K562 (cell line): ENCODE measurements at regions not wholly inside any gene's neighbourhood (a gene's known extent, or its start where the extent isn't known, plus 50 kb on each side); places are given as distances from the start of the nearest gene placed in this dataset.

Experiments used
- ATAC-seq: fragments of 200-7000 bp; cut with Tn5 transposase; 3 replicates; pipeline ENCODE4 v1.9.1; 2020; ENCODE audit warnings: moderate library complexity
- BruUV-seq: library from RNA; stranded (reverse); fragments of 400-500 nt; replicated peaks from 2 replicates; lab custom pipeline; 2021; lab: Mats Ljungman, UMichigan
- CTCF ChIA-PET: fragments of 300-600 bp; formaldehyde crosslinking; extraction: SDS; loops from one replicate; lab custom pipeline; 2021; ENCODE audit warnings: low intra/inter-chr PET ratio; lab: Yijun Ruan, JAX
- POLR2A ChIA-PET: fragments of 300-600, 350-650 bp; sonication (Branson Sonifier 250); formaldehyde crosslinking; extraction: SDS; loops from one replicate; lab custom pipeline; 2021; ENCODE audit warnings: antibody characterized with exemption, inconsistent platforms; lab: Yijun Ruan, JAX
- DNase-seq, 4 experiments: peaks; one replicate each; pipeline versions ENCODE4 v3.0.0 to v3.0.0-alpha.2; 2011 to 2018; ENCODE audit warnings: low spot score in 3 of 4, mixed read lengths in 3 of 4; ENCODE audit errors: extremely low read depth in 1 of 4
- FAIRE-seq: peaks from 2 replicates; lab custom pipeline; 2011; peaks lifted over from hg19 to GRCh38; lab: Jason Lieb, UNC
- H2AFZ ChIP-seq: 2 replicates; pipeline ENCODE4 v1.6.0; 2011; ENCODE audit warnings: low read depth, low read length, control low read depth, inconsistent platforms
- H3K27ac ChIP-seq: fragments of 200-600 bp; 3 replicates; pipeline ENCODE4 v1.8.0; 2011; ENCODE audit warnings: low read depth, mild to moderate bottlenecking, control low read depth, inconsistent platforms, low read length, moderate library complexity, mixed read lengths; ENCODE audit errors: extremely low read depth
- H3K27me3 ChIP-seq, 2 experiments: fragments of 300-600 bp in 1 of 2; 2 replicates in 1 of 2; 3 replicates in 1 of 2; pipeline versions ENCODE4 v1.6.0 to v1.8.0; 2011; ENCODE audit warnings: inconsistent platforms in 2 of 2, low read length in 2 of 2, mild to moderate bottlenecking in 1 of 2, mixed read lengths in 1 of 2, moderate library complexity in 1 of 2; ENCODE audit not compliant: control insufficient read depth in 2 of 2, insufficient read depth in 2 of 2
- H3K36me3 ChIP-seq: fragments of 300-600 bp; 3 replicates; pipeline ENCODE4 v1.8.0; 2011; ENCODE audit warnings: mild to moderate bottlenecking, low read length, inconsistent platforms; ENCODE audit not compliant: control insufficient read depth, insufficient read depth
- H3K4me1 ChIP-seq, 2 experiments: fragments of 200-600 bp in 1 of 2; replicated peaks in 1 of 2; 2 replicates in 1 of 2; 3 replicates in 1 of 2; pipeline versions ENCODE4 v1.5.1 to v1.8.0; 2011; ENCODE audit warnings: inconsistent platforms in 2 of 2, low read length in 2 of 2, mild to moderate bottlenecking in 1 of 2, mixed read lengths in 1 of 2, moderate library complexity in 1 of 2; ENCODE audit not compliant: control insufficient read depth in 2 of 2, insufficient read depth in 2 of 2
- H3K4me2 ChIP-seq: 2 replicates; pipeline ENCODE4 v1.6.1; 2011; ENCODE audit warnings: low read length, control low read depth, inconsistent platforms, mixed read lengths; ENCODE audit not compliant: insufficient read depth
- H3K4me3 ChIP-seq: fragments of 200-600 bp; sonication (generic), shearing (Covaris generic); 2 replicates; pipeline ENCODE4 v1.5.1; 2016; ENCODE audit warnings: control low read depth, inconsistent platforms
- H3K79me2 ChIP-seq: fragments of 200-600 bp; 3 replicates; pipeline ENCODE4 v1.8.0; 2011; ENCODE audit warnings: low read length, inconsistent platforms; ENCODE audit not compliant: control insufficient read depth, insufficient read depth
- H3K9ac ChIP-seq, 2 experiments: 2 replicates each; pipeline versions ENCODE4 v1.6.0 to v1.6.1; 2011; ENCODE audit warnings: low read depth in 2 of 2, low read length in 2 of 2, control low read depth in 1 of 2, inconsistent platforms in 1 of 2, mild to moderate bottlenecking in 1 of 2, mixed read lengths in 1 of 2; ENCODE audit not compliant: insufficient read depth in 1 of 2
- H3K9me1 ChIP-seq: one replicate; pipeline ENCODE4 v1.6.0; 2011; ENCODE audit warnings: inconsistent platforms, mild to moderate bottlenecking, low read length, moderate library complexity; ENCODE audit not compliant: control insufficient read depth, insufficient read depth
- H3K9me3 ChIP-seq: replicated peaks from 2 replicates; pipeline ENCODE4 v1.5.1; 2011; ENCODE audit warnings: low read depth, low read length, inconsistent platforms; ENCODE audit not compliant: control insufficient read depth, insufficient read depth
- H4K20me1 ChIP-seq: replicated peaks from 2 replicates; pipeline ENCODE4 v1.6.1; 2011; ENCODE audit warnings: low read length, inconsistent platforms, mixed read lengths; ENCODE audit not compliant: control insufficient read depth, insufficient read depth
- AFF1 ChIP-seq, 2 experiments: fragments of 450-650 bp; IDR thresholded peaks; 2 replicates each; pipeline ENCODE4 v1.6.1; 2018; ENCODE audit warnings: mild to moderate bottlenecking in 2 of 2, low read depth in 1 of 2; ENCODE audit not compliant: partially characterized antibody in 2 of 2
- BHLHE40 ChIP-seq: IDR thresholded peaks from 2 replicates; pipeline ENCODE4 v1.6.1; 2011; ENCODE audit warnings: low read length, improper control_type of control experiment
- EHMT2 ChIP-seq: fragments of 450-650 bp; IDR thresholded peaks from 2 replicates; pipeline ENCODE4 v1.6.1; 2018; ENCODE audit warnings: antibody characterized with exemption
- ETV6 ChIP-seq, 3 experiments: fragments of 150-350 bp in 1 of 3; sonication (generic) in 1 of 3; formaldehyde crosslinking in 1 of 3; IDR thresholded peaks; 2 replicates each; pipeline versions ENCODE4 v1.6.1 to v1.8.0; 2014 to 2022; ENCODE audit warnings: borderline replicate concordance in 2 of 3, low read depth in 2 of 3, antibody characterized with exemption in 1 of 3, low read length in 1 of 3, mild to moderate bottlenecking in 1 of 3, missing genetic modification reagents in 1 of 3
- PHF21A ChIP-seq: fragments of 450-650 bp; IDR thresholded peaks from 2 replicates; pipeline ENCODE4 v1.6.1; 2017; ENCODE audit warnings: low read depth, borderline replicate concordance
- PRPF4 ChIP-seq: fragments of 200-400 bp; formaldehyde crosslinking; IDR thresholded peaks from one replicate; pipeline ENCODE4 v1.6.1; 2017; ENCODE audit warnings: low read length, low read depth, mild to moderate bottlenecking; ENCODE audit not compliant: insufficient read depth, poor library complexity, severe bottlenecking
- RFX5 ChIP-seq: IDR thresholded peaks from 2 replicates; pipeline ENCODE4 v1.6.1; 2011; ENCODE audit warnings: low read depth, mild to moderate bottlenecking, improper control_type of control experiment, low read length
- SREBF1 ChIP-seq: fragments of 150-350 bp; IDR thresholded peaks from 2 replicates; pipeline ENCODE4 v1.6.1; 2014; ENCODE audit warnings: antibody characterized with exemption, low read depth, low read length, borderline replicate concordance
- ZBTB1 ChIP-seq: sonication (generic); formaldehyde crosslinking; IDR thresholded peaks from 2 replicates; pipeline ENCODE4 v1.8.1; 2023; ENCODE audit warnings: missing genetic modification reagents, low read depth, mild to moderate bottlenecking, borderline replicate concordance
- ZNF232 ChIP-seq: sonication (generic); formaldehyde crosslinking; IDR thresholded peaks from 2 replicates; pipeline ENCODE4 v1.8.0; 2022; ENCODE audit warnings: mild to moderate bottlenecking, missing genetic modification reagents
- ZNF561 ChIP-seq: fragments of 450-650 bp; formaldehyde crosslinking; conservative IDR thresholded peaks from 2 replicates; pipeline ENCODE4 v1.4.0; 2020; ENCODE audit warnings: mild to moderate bottlenecking, moderate library complexity
- WGBS: fragments of 100-300 bp; shearing (Covaris generic); methylation state at CpG from one replicate; pipeline ENCODE4 v1.1.6; 2016; ENCODE audit warnings: low coverage, mixed read lengths; ENCODE audit not compliant: insufficient coverage; ENCODE audit errors: missing lambda C conversion rate; 5-methylcytosine and 5-hydroxymethylcytosine counted together
- in situ Hi-C: fragments of 300-500 bp; cut with MboI; formaldehyde crosslinking; loops from 4 replicates; pipeline ENCODE4 v1.15.0; 2018; ENCODE audit warnings: inconsistent platforms, mixed read lengths
- intact Hi-C: fragments of 100-400 bp; cut with micrococcal nuclease; formaldehyde crosslinking; loops from 2 replicates; pipeline ENCODE4 v1.14.2; 2022

GRCh38 chr15:39194106-39194830 lies 386.6 kb upstream of the THBS1 start:
- CTCF ChIA-PET: no interaction called here
- Histone ChIP-seq H3K9ac (no peak overlapping the region), H4K20me1 (no peaks in the 10 kb centered on the region), H3K9me3 (no peaks in the 10 kb centered on the region), H3K4me3 (no peak overlapping the region), H3K27ac (no peak overlapping the region), H3K36me3 (no peaks in the 10 kb centered on the region), H3K79me2 (no peaks in the 10 kb centered on the region), H3K27me3 (peaks cover 2 to 9% of the 10 kb centered on the region in 2 experiments; a peak in 4 of 5 replicates), H3K9me1 (no peaks in the 10 kb centered on the region), H3K4me2 (no peak overlapping the region), H3K4me1 (no peaks in the 10 kb centered on the region), H2AFZ (no peak overlapping the region)
- DNase-seq: no peak
- BruUV-seq: no TSS peak
- FAIRE-seq: no peak
- WGBS: 0% methylated on average over 2 of the region's 2 CpGs
- no peak for ATAC-seq
- intact Hi-C loops: no loop called here
- POLR2A ChIA-PET: no interaction called here
- in situ Hi-C loops: no loop called here
- TF ChIP-seq ZNF561 (CRISPR knock-in tag) (no peak), PHF21A (no peak), ZBTB1 (CRISPR knock-in tag) (no peak), ZNF232 (CRISPR knock-in tag) (no peak), AFF1 (IDR thresholded peaks at IDR 0.05; ENCODE audit: low read depth in 1 of 2, partially characterized antibody in 2 of 2) (no peak), BHLHE40 (no peak), RFX5 (no peak), PRPF4 (no peak), ETV6 (IDR thresholded peaks at IDR 0.05; ENCODE audit: borderline replicate concordance in 1 of 2, low read depth in 2 of 2, low read length in 1 of 2) (no peak), ETV6 (CRISPR knock-in tag; IDR thresholded peaks at IDR 0.05; ENCODE audit: borderline replicate concordance) (no peak), EHMT2 (no peak), SREBF1 (no peak)
